NT2/D1 (cell line): ENCODE measurements at regions not wholly inside any gene's neighbourhood (a gene's known extent, or its start where the extent isn't known, plus 50 kb on each side); places are given as distances from the start of the nearest gene placed in this dataset.

Source experiments
- SUZ12 ChIP-seq: IDR thresholded peaks from 2 replicates; pipeline ENCODE4 v1.6.1; 2011; ENCODE audit not compliant: insufficient read length, insufficient read depth; ENCODE audit errors: extremely low read depth
- YY1 ChIP-seq: IDR thresholded peaks from 2 replicates; pipeline ENCODE4 v1.6.1; 2011; ENCODE audit not compliant: insufficient read length, insufficient read depth
- ZNF274 ChIP-seq: IDR thresholded peaks from 2 replicates; pipeline ENCODE4 v1.6.1; 2011; ENCODE audit warnings: mild to moderate bottlenecking, low read depth, low read length

- no peak for TF ChIP-seq YY1
- TF ChIP-seq SUZ12 = no peak
- no peak for TF ChIP-seq ZNF274
These were observed 118.7 kb downstream of the NUP35 start for GRCh38 chr2:183242937-183243336.
